T1000 (cell line): ENCODE measurements at regions not wholly inside any gene's neighbourhood (a gene's known extent, or its start where the extent isn't known, plus 50 kb on each side); places are given as distances from the start of the nearest gene placed in this dataset.
A peak's percentile ranks its signal among the peaks of the same experiment; 100 is the strongest.

Experiments used
- DNase-seq: peaks from one replicate; lab custom pipeline; 2025; ENCODE audit warnings: mixed read lengths; lab: John Stamatoyannopoulos, UW

DNA sequence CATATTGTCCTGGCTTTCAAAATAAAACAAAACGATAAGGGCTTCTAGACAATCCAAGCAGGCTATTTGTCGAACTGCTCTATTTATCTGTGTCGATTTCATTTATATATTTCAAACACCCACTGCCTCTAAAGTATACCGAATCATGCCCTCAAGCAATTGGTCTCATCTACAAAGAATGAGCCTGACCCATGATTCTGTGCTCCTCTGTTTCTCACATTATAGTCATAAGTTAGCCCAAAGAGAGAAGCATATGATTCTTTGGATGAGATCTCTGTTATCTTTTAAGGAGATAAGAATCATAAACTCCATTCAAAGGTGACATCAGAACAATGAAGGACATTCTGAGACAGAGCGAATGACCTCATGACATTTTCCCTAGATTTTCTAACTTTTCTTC lies 191.1 kb downstream of the MAP2K6 start:
- DNase-seq: no peak

DNA sequence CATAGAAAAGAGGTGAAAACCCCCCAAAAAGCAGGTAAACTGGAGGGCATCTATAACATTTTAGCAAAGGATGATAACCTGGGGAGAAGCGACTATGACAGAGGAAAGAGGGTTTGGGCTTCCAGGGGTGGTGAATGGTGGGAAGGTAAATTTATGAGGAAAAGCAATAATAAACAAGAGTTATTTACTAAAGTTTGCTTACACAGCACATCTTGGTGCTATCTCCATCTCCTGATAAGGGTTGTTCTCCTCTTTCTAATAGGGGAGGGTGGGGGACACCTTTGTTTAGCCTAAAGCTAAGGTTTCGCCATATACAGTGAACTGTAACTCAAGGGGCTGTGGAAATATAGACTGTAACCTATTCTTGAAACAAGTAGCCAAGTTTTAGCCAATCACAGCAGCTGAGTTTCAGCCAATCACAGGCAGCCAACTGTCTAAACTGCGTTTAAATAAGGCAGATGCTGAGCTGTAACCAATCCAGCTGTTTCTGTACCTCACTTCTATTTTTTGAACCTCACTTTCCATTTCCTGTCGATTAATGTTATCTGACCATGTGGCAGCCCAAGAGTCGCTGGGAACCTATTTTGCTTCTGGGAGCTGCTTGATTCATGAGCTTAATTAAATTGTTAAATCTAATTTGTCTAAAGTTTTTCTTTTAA lies 191.8 kb downstream of the MAP2K6 start:
- DNase-seq: no peak

DNA sequence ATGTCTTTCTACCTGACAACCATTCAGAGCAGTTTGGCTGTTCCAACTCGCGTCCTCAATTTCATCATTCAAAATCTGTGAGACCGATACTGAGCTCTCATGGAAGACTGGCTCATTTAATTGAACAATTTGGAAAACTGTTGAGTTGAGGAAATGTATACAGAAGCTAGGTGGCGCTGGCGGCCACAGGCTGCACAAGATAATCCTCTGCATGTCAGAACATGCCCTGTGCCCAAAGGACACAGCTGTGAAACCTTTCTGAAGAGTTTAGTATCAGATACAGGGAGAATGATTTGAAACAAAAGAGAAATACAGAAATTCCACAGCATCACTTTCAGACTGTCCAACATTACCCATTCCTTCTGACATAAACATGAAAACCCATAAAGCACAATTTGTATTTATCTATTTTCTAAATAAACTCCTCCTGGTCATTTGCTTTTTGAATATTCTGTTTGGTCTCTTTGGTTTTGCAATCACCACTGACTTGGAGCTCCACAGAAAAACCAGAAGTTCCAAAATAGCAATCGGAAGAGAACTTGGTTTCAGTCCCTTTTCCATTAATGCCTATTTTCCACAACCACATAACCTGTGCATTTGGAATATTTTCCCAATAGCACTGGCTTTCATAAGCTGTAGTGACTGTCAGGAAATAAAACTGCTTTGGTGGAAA lies 192.8 kb downstream of the MAP2K6 start:
- DNase-seq: peak; percentile 71

DNA sequence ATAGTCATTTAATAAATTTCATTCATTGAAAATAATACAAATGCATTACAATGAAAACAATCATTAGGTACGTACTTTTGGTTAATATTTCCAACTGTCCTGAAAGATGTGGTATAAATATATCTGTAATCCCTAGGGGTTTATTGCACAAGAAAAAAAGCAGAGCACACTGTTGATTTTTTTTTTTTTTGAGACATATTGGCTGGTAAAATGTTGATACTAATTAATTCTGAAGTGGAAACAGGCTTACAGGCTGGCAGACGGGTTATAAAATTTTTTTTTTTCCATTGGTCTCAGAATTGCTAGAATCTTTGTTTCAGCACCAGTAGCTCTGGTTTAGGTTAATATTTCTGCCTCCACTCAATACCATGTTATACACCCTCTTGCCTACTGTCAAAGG lies 193.6 kb downstream of the MAP2K6 start:
- no peak for DNase-seq

DNA sequence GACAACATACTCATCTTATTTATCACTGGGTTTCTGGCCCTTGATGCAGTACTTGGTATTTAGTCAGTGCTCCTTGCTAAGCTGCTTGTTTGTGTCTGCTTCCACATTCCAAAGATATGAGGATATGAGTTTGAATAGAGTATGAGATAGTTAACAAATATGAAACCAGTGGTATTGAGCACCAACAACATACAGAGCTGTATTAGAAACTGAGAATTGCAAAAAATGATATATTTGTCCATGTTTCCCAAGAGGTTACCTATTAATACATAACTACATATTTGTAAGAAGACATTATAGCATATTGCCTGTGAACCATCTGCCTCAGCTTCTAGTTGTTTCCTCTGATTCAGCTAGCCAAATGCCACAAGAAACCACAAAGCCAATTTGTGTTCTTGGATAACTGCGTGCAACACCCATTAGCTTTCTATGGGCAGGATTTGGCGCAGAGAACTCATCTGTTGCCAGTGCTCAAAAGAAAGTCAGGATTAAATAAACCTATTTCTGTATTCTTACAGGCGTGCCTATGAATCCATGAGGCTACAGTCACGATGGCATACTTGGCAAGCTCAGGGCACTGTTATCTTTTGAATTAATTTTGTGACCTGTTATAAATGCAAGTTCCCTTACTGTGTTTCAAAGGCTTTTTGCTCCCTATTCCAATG lies 194.4 kb downstream of the MAP2K6 start:
- DNase-seq: peak; percentile 36

DNA sequence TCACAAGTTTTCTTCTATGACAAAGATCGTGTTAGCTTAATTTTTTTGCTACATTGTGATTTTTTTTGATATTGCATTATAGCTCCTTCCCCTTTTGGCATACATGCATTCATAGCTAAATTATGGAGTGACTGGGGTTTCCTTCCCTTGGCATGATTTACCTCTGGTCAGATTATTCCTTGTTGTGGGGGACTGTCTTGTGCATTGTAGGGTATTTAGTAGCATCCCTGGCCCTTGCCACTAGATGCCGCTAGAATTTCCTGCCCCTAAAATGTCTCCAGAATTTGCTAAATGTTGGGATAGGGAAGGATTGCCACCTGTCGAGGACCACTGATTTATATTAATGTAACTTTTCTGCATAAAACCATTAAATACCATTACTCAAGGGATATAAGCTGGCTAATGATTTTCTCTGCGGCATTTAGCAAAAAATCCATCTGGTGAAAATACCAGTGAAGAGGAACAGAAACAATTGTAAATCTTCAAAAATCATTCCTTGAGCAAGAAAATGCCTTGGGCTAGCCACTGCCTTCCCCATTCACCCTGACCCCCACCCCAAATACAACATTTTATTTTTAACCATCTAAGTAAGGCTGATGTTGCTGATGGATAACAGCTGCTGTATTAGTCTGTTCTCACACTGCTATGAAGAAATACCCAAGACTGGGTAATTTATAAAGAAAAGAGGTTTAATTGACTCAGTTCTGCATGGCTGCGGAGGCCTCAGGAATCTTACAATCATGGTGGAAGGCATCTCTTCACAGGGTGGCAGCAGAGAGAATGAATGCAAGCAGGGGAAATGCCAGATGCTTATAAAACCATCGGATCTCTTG lies 195.2 kb downstream of the MAP2K6 start:
- DNase-seq: peak; percentile 35

DNA sequence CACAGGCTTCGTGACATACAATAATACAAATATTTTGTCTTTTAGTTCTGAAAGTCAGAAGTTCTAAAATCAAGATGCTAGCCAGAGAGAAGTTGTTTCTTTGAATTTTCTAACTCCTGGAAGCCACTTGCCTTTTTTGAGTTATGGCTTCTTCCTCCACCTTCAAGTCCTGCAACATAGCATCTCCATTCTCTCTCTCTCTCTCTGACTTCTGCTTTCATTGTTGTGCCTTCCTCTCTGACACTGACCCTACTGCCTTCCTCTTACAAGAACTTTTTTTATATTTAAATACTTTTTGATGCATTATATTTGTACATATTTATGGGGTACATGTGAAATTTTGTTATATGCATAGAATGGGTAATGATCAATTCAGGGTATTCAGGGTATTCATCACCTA lies 205.9 kb downstream of the MAP2K6 start:
- no peak for DNase-seq

DNA sequence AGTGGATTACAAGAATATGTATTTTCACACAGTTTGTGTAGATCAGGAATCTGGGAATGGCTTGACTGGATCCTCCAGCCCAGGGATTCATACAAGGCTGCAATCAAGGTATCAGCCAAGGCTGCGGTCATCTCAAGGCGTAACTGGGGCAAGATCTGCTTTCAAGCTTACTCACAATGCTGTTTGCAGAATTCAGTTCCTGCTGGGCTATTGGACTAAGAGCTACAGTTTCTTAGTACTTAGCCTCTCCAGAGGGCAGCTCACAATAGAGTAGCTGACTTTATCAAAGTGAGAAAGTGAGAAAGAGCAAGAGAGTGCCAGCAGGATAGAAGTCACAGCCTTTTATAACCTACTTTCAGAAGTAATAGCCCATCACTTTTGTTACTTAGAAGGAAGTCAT lies 211.0 kb downstream of the MAP2K6 start:
- no peak for DNase-seq

DNA sequence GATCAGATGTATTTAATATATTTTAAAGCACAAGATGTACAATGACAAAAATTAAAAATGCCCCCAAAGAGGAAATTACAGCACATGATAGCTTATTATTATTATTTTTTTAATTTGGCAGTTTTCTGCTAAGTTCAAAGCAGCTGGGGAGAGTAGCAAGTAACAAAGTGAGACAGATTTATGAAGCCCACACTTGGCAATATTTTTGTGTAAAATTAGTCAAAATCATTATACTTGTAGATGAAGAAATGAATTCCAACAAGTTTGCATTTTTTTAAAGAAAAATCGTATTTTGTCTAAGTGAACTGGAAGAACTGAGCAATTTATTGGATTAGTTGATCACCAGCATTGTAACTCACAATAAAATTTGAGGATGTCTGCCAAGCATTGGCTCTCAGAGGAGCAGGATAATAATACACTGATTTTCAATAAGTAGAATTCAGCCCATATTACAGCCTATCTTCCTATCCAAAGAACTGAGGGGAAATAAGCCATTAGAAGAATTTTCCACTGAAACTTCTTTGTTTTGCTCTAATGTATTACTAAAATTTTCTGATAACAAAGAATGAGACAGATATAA lies 215.6 kb downstream of the MAP2K6 start:
- DNase-seq: no peak

DNA sequence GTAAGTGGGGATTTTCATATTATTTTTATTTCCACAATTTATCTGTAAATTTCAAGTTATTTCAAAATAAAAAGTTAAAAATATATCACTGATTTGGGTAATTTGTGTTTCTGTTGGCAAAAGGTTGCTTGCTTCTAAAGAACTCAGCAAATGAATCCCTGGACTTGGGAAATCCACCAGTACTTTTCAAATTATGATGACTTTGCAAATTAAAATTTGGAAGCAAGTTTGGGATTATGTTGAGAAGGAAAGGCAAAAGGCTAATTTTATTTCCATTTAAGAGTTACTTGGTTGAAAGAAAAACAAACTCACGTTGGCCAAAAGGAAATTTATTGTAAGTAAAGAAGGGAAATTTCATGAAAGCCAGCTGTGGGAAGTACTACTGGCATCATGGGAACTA lies 220.3 kb downstream of the MAP2K6 start:
- no peak for DNase-seq

DNA sequence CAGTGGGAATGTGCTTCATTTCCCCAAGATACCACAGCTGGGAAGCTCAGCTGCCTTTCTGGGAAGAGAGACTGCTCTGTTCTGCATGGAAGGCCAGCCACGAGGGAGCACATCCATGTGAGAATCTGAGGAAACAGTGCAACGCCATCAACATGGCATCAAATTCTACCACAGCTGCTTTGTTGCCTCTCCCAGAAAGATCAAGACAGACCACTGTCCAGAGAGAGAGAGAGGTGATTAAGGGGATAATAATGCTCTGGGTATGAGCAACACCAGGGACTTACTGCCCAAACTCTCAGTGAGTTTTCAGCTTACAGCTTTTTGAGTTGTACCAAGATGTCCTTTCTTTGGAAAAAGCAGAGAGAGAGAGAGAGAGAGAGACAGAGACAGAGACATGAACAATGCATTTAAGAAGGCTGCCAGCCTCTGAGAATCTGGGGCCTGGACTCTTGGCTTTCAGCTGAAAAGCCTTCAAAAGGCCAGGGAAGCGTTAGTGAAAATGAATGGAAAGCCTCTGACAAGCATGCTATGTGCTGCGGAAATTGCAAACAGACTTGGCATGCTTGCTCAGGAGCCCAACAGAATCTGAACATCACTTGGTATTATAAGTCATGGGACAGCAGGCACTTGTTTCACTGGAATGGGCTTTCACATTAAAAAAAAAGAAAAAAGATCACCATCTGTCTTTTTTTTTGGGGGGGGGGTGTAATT lies 223.1 kb downstream of the MAP2K6 start:
- DNase-seq: no peak

DNA sequence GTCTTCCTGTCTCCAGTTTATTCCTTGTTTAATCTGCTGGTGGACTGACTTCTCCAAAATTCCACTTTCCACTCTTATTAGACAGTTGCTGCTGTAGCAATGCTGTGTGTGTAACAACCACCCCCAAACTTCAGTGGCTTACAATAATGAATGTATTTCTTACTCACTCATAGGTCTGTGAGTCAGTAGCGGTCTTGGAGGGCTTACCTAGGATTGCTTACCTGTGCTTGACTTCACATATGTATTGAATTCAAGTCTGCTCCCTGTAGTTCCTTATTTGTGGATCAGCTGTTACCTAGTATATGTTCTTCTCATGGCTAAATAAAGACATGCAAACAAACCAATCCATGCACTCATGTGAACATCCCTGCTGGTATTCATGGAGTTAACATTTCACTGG lies 224.6 kb downstream of the MAP2K6 start:
- no peak for DNase-seq

DNA sequence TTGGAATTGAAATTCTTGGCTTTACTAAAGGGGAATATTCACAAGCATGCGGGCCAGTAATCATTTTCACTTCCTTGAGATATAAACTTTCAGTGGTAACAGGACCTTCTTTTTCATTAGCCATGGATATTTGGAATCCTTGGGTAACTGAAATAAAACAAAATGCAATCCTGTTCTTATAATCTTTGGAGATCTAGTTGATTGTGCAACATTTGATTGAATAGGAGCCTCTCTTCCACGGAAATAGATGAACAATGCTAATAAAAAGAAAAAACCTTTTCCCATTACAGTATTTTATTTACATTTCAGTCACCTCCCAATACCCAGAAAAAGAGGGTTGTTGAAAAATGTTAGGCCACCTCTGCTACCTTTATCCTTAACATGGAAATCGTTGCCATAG lies 225.6 kb downstream of the MAP2K6 start:
- DNase-seq: no peak

DNA sequence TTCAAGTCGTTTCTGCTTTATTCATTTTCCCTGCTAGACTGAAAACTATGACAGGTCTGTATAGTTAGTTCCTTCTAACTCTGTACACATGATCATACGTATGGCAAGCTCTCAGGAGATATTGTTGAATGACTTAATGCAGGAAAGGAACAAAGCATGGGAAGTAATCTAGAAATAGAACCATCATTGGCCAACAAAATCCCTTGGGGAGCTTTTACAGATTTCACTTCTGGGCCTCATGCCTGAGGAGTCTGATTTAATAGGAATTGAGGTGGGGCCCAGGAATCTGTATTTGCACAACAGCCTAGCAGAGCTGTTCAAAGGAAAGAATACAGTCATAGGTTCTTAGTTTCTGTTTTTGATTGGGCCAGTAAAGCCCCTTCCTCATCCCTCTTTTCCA lies 229.2 kb downstream of the MAP2K6 start:
- DNase-seq: no peak

DNA sequence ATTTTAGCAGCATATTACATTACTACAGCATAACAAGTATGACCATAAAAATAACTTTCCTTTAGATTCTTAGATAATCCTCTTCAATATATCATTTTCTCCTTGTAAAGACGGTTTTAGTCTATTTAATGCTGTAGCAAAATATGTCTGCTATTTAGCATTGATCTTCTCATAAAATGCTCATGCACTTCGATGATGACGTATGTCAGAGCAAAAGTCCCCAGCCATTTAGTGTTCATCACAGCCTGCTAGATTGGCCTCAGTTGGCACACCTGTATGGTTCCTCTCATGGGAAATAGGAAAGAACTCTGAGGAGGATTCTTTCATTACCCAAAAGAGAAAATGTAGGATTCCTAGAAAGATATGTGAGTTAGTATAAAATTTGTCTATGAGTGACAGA lies 232.2 kb downstream of the MAP2K6 start:
- no peak for DNase-seq

DNA sequence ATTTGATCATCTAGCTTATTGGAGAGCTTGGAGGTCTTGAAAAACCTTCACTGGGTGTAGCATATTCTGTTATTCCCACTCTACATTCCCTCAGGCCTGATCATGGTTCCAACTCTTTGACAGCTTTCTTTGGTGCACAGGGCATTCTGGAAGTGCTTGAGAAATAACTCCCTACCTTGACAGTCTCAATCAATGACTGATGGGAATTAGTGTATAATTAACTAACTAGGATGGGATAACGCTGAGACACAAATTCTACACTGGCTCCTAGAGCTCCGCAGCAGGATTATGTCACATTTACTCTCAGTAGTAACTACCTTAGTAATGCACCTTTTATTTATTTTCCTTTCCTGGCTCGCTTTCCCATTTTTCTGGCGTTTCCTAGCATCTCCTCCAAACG lies 236.4 kb downstream of the MAP2K6 start:
- DNase-seq: no peak

DNA sequence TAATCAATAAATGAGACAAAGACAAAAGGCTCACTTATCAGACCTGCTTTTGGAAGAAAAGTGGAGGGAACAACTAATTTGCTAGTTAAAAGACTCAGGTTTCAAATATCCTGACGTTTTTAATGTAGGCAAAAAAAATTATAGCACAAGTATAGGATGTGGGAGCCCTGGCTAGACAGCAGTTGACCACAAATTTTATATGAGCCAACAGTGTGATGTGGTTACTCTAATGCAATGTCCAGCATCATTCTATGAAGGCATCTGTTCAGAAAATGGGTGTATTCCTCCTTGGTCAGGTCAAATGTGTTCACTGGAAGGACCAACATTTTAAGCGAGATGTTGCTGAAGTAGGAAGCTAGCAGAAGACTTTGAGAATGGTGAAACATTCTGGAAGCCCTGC lies 237.4 kb downstream of the MAP2K6 start:
- DNase-seq: no peak

DNA sequence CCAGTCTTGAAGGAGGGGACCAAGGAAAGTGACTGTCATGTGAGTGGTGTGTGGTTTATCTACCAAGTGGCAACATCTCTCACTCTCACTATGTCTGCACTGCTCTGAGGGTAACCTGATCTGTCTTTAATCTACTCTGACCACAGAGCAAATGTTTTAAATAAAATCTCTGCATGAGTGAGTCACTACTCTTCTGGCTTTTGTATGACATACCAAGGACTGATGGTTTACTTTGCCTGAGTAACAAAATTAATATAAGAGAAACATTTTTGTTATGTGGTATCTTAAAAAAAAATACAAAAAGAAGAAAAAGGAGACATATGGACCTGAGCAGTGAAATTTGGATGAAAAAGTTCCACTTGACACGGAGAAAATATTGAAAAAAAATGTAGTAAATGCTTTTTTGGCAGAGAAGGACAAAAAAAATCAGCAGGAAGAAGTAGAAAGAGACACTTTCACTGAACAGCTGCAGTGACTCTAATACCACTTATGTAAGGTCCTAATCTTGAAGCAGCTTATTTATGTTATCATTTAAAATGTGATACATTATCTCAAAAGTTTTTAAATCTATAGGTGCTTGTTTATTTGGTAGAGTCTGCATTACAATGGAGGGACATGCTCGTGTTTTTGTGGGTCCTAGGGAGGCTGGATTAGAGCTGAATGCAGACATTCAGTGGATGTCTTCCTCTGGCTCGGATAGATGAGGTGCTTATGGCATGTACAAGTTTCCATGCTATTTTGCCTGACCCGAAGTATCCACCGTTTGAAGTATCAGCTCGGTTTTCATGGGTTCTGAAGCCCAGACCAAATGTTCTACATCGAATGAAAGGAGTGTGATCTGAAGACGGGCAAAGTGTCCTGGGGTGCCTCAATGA lies 240.7 kb downstream of the MAP2K6 start:
- peak; percentile 33 for DNase-seq

DNA sequence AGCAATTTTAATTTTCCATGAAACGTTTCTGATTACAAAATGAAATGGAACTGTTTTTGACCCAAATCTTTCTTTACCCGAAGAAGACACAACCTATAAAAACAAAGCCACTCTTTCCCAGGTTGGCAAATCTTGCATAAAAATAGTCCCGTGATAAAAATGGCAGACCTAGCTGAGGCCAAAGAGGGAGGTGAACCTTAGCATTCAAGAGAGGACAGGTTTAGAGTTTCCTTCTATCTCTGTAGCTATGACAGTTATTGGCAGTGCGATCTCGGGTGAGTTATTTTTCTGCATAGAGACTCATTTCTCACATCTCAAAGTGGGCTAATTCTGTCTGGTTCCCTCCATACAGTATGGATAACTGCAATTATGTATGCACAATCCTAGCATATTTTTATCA lies 241.4 kb downstream of the MAP2K6 start:
- DNase-seq: no peak

DNA sequence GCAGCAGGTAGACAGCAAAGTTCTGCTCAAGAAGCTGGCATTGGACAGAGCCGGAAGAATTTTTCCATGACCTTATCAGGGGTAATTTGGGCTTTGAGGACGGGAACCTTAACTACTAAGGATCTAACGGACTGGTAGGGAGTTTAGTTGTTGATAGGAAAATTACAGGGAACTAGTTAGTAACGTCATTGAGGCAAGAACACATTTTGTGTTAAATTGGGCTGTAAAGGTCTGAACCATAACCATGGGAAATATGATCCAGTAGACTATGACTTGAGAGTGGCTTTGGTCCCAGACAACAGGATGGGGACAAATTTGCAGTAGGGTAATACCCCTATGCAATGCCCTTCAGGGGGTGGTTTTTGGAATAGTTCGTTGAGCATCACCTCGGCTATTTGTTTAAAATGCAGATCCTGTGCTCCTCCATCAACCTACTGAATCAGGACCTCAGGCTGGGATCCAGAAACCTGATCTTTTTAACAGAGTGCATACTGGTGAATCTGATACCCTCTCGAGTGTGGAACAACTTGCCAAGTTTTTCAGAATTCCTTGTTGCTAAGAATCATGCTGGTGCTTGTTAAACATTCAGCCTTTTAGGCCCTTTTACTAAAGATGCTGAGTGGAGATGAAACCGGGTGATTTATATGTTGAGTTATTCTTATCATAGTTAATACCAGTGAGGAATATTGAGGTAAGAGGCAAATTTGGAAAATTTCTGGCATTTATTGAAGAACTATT lies 255.1 kb downstream of the MAP2K6 start:
- no peak for DNase-seq
